ENCODE measurements at regions not wholly inside any gene's neighbourhood (a gene's known extent, or its start where the extent isn't known, plus 50 kb on each side); places are given as distances from the start of the nearest gene placed in this dataset.

GRCh38 chr2:173830170-173830569, 135.0 kb downstream of the SP3 start:
- DNase-seq = peak; percentile 34

GRCh38 chr2:173831312-173832229, 133.6 kb downstream of the SP3 start:
- peak; percentile 54 for DNase-seq

- DNase-seq = no peak
Observed at GRCh38 chr2:173834141-173834540, 131.0 kb downstream of the SP3 start.

- no peak for DNase-seq
Observed at GRCh38 chr2:173835726-173836125, 129.4 kb downstream of the SP3 start.

- DNase-seq = no peak
Observed at GRCh38 chr2:173841110-173841509, 124.1 kb downstream of the SP3 start.

GRCh38 chr2:173843526-173843925, 121.6 kb downstream of the SP3 start:
- no peak for DNase-seq

- DNase-seq = peak; percentile 64
Observed at GRCh38 chr2:173851141-173851641, 114.0 kb downstream of the SP3 start.

- DNase-seq = no peak
Observed at GRCh38 chr2:173854141-173854540, 111.0 kb downstream of the SP3 start.

- DNase-seq = peak; percentile 43
Observed at GRCh38 chr2:173854840-173855239, 110.3 kb downstream of the SP3 start.

GRCh38 chr2:173855661-173856060, 109.5 kb downstream of the SP3 start:
- DNase-seq = no peak

All from fibroblast of upper back skin (primary cell).